ENCODE measurements at regions not wholly inside any gene's neighbourhood (a gene's known extent, or its start where the extent isn't known, plus 50 kb on each side); places are given as distances from the start of the nearest gene placed in this dataset.

GRCh38 chr5:115377468-115378217, 81.2 kb upstream of the CCDC112 start:
- TF ChIP-seq CTCF (IDR thresholded peaks at IDR 0.05) (peak in 1 of 6 experiments; percentile 25), POLR2A (IDR thresholded peaks at IDR 0.05) (no peak)
